ENCODE measurements at regions not wholly inside any gene's neighbourhood (a gene's known extent, or its start where the extent isn't known, plus 50 kb on each side); places are given as distances from the start of the nearest gene placed in this dataset.

GRCh38 chr9:73065439-73065838 is 86.2 kb upstream of the ANXA1 start:
- DNase-seq (ENCODE audit: low read depth, low spot score), result no peak
- no peak overlapping the region for H3K9ac ChIP-seq (ENCODE audit: insufficient read length)
- H3K27ac ChIP-seq, result no peak overlapping the region
- TF ChIP-seq POLR2AphosphoS5 (IDR thresholded peaks at IDR 0.05; ENCODE audit: borderline replicate concordance, low read depth, low read length), result no peak
- TF ChIP-seq FOXP2 (optimal IDR thresholded peaks at IDR 0.05; ENCODE audit: control extremely low read depth, extremely low read length, insufficient read depth), result no peak
- no peak for TF ChIP-seq EZH2 (IDR thresholded peaks at IDR 0.05)
- H3K9me3 ChIP-seq (ENCODE audit: low read depth, low read length), result no peaks in the 10 kb centered on the region
- no peaks in the 10 kb centered on the region for H3K36me3 ChIP-seq (ENCODE audit: insufficient read depth, low read length)
- H3K4me3 ChIP-seq, result no peak overlapping the region

GRCh38 chr9:73064315-73064714 is 87.3 kb upstream of the ANXA1 start:
- no peak for DNase-seq (ENCODE audit: low read depth, low spot score)
- H3K9me3 ChIP-seq (ENCODE audit: low read depth, low read length), result no peaks in the 10 kb centered on the region
- no peak for TF ChIP-seq POLR2AphosphoS5 (IDR thresholded peaks at IDR 0.05; ENCODE audit: borderline replicate concordance, low read depth, low read length)
- no peak for TF ChIP-seq EZH2 (IDR thresholded peaks at IDR 0.05)
- no peak for TF ChIP-seq FOXP2 (optimal IDR thresholded peaks at IDR 0.05; ENCODE audit: control extremely low read depth, extremely low read length, insufficient read depth)
- H3K27ac ChIP-seq, result peak overlapping the region; percentile 49
- peak overlapping the region; percentile 45 for H3K9ac ChIP-seq (ENCODE audit: insufficient read length)
- no peaks in the 10 kb centered on the region for H3K36me3 ChIP-seq (ENCODE audit: insufficient read depth, low read length)
- H3K4me3 ChIP-seq, result no peak overlapping the region

DNA sequence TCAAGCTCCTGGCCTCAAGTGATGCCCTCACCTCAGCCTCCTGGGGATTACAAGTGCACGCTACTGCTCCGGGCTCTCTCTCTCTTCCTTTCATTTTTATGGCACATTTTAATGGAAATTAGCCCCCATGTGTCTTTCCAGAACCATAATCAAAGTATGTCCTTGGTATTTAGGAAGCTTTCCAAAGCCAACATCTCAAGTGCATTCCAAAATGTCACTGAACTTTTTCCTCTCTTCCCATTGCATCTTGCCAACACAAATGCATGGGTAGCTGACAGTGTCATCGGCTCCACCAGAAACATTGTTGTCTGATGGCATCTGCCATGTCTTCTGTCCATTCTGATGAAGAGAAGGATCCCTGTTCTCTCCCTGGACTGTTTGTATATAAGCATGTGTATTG is 90.5 kb upstream of the ANXA1 start:
- H3K9ac ChIP-seq (ENCODE audit: insufficient read length), result no peak overlapping the region
- 0 out of 2 replicates have a peak overlapping the region, but pooled peaks have one; percentile 68 for H3K27ac ChIP-seq
- peak overlapping the region; percentile 5 for H3K4me3 ChIP-seq
- no peak for DNase-seq (ENCODE audit: low read depth, low spot score)
- TF ChIP-seq FOXP2 (optimal IDR thresholded peaks at IDR 0.05; ENCODE audit: control extremely low read depth, extremely low read length, insufficient read depth) (no peak), EZH2 (IDR thresholded peaks at IDR 0.05) (no peak), POLR2AphosphoS5 (IDR thresholded peaks at IDR 0.05; ENCODE audit: borderline replicate concordance, low read depth, low read length) (no peak)
- no peaks in the 10 kb centered on the region for H3K9me3 ChIP-seq (ENCODE audit: low read depth, low read length)
- H3K36me3 ChIP-seq (ENCODE audit: insufficient read depth, low read length), result no peaks in the 10 kb centered on the region

DNA sequence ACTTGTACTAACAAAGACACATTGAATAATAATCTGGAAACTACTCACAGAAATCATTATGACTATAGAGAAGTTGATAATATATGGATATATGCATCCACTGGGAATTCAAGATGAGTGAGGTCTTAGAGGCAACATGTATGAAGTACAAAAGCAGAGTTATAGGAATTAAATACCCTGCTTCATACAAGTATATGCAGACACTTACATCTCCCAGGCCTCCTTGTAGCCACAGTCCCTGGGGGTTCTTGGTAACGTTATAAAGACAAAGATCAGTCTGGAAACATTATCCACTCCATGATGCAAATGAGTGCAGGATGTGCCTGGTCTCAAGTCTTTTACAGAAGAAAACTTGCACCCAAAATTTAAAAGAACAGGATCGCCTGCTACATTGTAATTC is 92.4 kb upstream of the ANXA1 start:
- peak; percentile 68 for DNase-seq (ENCODE audit: low read depth, low spot score)
- Histone ChIP-seq H3K4me3 (peak overlapping the region; percentile 5), H3K9me3 (ENCODE audit: low read depth, low read length) (no peaks in the 10 kb centered on the region), H3K9ac (ENCODE audit: insufficient read length) (peak overlapping the region; percentile 32), H3K36me3 (ENCODE audit: insufficient read depth, low read length) (no peaks in the 10 kb centered on the region), H3K27ac (peak overlapping the region; percentile 62)
- no peak for TF ChIP-seq EZH2 (IDR thresholded peaks at IDR 0.05)
- TF ChIP-seq POLR2AphosphoS5 (IDR thresholded peaks at IDR 0.05; ENCODE audit: borderline replicate concordance, low read depth, low read length), result peak; percentile 14; the same call in 1 of the 2 replicates

- Histone ChIP-seq H3K36me3 (ENCODE audit: insufficient read depth, low read length) (no peaks in the 10 kb centered on the region), H3K9me3 (ENCODE audit: low read depth, low read length) (no peaks in the 10 kb centered on the region), H3K9ac (ENCODE audit: insufficient read length) (no peak overlapping the region), H3K27ac (peak overlapping the region; percentile 16; the same call in 1 of the 2 replicates), H3K4me3 (no peak overlapping the region)
- DNase-seq (ENCODE audit: low read depth, low spot score), result no peak
- no peak for TF ChIP-seq EZH2 (IDR thresholded peaks at IDR 0.05)
- TF ChIP-seq POLR2AphosphoS5 (IDR thresholded peaks at IDR 0.05; ENCODE audit: borderline replicate concordance, low read depth, low read length), result no peak
- no peak for TF ChIP-seq FOXP2 (optimal IDR thresholded peaks at IDR 0.05; ENCODE audit: control extremely low read depth, extremely low read length, insufficient read depth)
Observed at GRCh38 chr9:73056245-73056644, 95.4 kb upstream of the ANXA1 start.

DNA sequence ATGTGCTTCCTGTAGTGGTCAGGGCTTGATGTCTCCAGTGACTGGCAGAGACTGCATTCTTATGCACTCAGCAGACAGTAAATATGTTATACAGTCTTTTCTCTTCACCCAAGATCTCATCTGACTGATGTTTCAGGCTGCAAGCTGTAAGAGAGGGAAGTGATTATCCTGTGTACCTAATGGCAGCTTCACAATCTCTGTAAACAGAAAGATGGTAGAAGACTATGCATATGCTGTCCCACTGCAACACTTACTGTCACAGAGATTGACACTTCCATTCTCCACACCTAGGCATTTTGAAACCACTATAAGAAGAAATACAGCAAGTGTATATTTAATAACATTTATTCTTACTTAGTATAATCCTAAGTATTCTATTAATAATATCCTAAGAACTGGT is 97.6 kb upstream of the ANXA1 start:
- Histone ChIP-seq H3K9ac (ENCODE audit: insufficient read length) (no peak overlapping the region), H3K36me3 (ENCODE audit: insufficient read depth, low read length) (no peaks in the 10 kb centered on the region), H3K9me3 (ENCODE audit: low read depth, low read length) (no peaks in the 10 kb centered on the region), H3K27ac (no peak overlapping the region), H3K4me3 (no peak overlapping the region)
- no peak for DNase-seq (ENCODE audit: low read depth, low spot score)
- TF ChIP-seq FOXP2 (optimal IDR thresholded peaks at IDR 0.05; ENCODE audit: control extremely low read depth, extremely low read length, insufficient read depth), result no peak
- TF ChIP-seq POLR2AphosphoS5 (IDR thresholded peaks at IDR 0.05; ENCODE audit: borderline replicate concordance, low read depth, low read length), result no peak
- TF ChIP-seq EZH2 (IDR thresholded peaks at IDR 0.05), result no peak

DNA sequence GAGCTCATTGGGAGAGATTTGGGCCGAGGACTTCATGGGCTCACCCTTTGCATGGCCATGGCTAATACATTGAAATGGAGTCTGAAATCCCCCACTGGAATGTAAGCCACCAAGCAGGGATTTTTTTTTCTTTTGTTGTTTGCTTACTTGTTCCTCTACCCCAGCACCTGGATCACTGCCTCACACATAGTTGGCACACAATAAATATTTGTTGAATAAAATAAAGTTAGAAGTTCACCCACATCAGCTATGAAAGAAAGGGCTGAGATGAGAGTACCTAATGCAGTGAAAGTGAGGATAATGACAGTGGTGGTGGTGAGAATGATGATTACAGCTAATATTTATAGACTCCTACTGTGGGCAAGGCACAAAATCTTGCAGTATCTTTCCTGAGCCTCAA is 98.1 kb upstream of the ANXA1 start:
- Histone ChIP-seq H3K36me3 (ENCODE audit: insufficient read depth, low read length) (no peaks in the 10 kb centered on the region), H3K4me3 (no peak overlapping the region), H3K9me3 (ENCODE audit: low read depth, low read length) (no peaks in the 10 kb centered on the region), H3K27ac (no peak overlapping the region), H3K9ac (ENCODE audit: insufficient read length) (no peak overlapping the region)
- no peak for DNase-seq (ENCODE audit: low read depth, low spot score)
- TF ChIP-seq EZH2 (IDR thresholded peaks at IDR 0.05) (no peak), FOXP2 (optimal IDR thresholded peaks at IDR 0.05; ENCODE audit: control extremely low read depth, extremely low read length, insufficient read depth) (no peak), POLR2AphosphoS5 (IDR thresholded peaks at IDR 0.05; ENCODE audit: borderline replicate concordance, low read depth, low read length) (no peak)

GRCh38 chr9:73050887-73051550 is 98.2 kb upstream of the ALDH1A1 start:
- Histone ChIP-seq H3K9ac (ENCODE audit: insufficient read length) (peak overlapping the region; percentile 43), H3K27ac (peak overlapping the region; percentile 92), H3K9me3 (ENCODE audit: low read depth, low read length) (no peaks in the 10 kb centered on the region), H3K4me3 (peak overlapping the region; percentile 61), H3K36me3 (ENCODE audit: insufficient read depth, low read length) (no peaks in the 10 kb centered on the region)
- no peak for DNase-seq (ENCODE audit: low read depth, low spot score)
- TF ChIP-seq EZH2 (IDR thresholded peaks at IDR 0.05) (no peak), FOXP2 (optimal IDR thresholded peaks at IDR 0.05; ENCODE audit: control extremely low read depth, extremely low read length, insufficient read depth) (no peak), POLR2AphosphoS5 (IDR thresholded peaks at IDR 0.05; ENCODE audit: borderline replicate concordance, low read depth, low read length) (no peak)
